Fibroblast of upper back skin (primary cell): ENCODE measurements at regions not wholly inside any gene's neighbourhood (a gene's known extent, or its start where the extent isn't known, plus 50 kb on each side); places are given as distances from the start of the nearest gene placed in this dataset.

Experiments used
- DNase-seq: peaks from one replicate; pipeline ENCODE4 v3.0.0-alpha.2; 2013

GRCh38 chr1:4298361-4299083 lies 355.9 kb upstream of the AJAP1 start:
- DNase-seq: no peak

GRCh38 chr1:4301007-4301406 lies 353.4 kb upstream of the AJAP1 start:
- no peak for DNase-seq

GRCh38 chr1:4303303-4303702 lies 351.1 kb upstream of the AJAP1 start:
- no peak for DNase-seq

- DNase-seq: no peak
Measured at GRCh38 chr1:4305526-4306301, 348.7 kb upstream of the AJAP1 start.

- DNase-seq: no peak
Measured at GRCh38 chr1:4306559-4307467, 347.6 kb upstream of the AJAP1 start.

- no peak for DNase-seq
Measured at GRCh38 chr1:4307468-4307845, 347.0 kb upstream of the AJAP1 start.

GRCh38 chr1:4307911-4308545 lies 346.4 kb upstream of the AJAP1 start:
- DNase-seq: no peak

GRCh38 chr1:4308806-4309205 lies 345.6 kb upstream of the AJAP1 start:
- no peak for DNase-seq

- DNase-seq: no peak
Measured at GRCh38 chr1:4309676-4310320, 344.6 kb upstream of the AJAP1 start.

GRCh38 chr1:4310396-4310923 lies 343.9 kb upstream of the AJAP1 start:
- no peak for DNase-seq

GRCh38 chr1:4312024-4312423 lies 342.4 kb upstream of the AJAP1 start:
- no peak for DNase-seq

GRCh38 chr1:4315202-4315601 lies 339.2 kb upstream of the AJAP1 start:
- DNase-seq: no peak

- DNase-seq: no peak
Measured at GRCh38 chr1:4317207-4317606, 337.2 kb upstream of the AJAP1 start.

GRCh38 chr1:4318720-4319119 lies 335.7 kb upstream of the AJAP1 start:
- DNase-seq: no peak

GRCh38 chr1:4319496-4319895 lies 334.9 kb upstream of the AJAP1 start:
- DNase-seq: no peak

GRCh38 chr1:4322881-4323280 lies 331.5 kb upstream of the AJAP1 start:
- no peak for DNase-seq

- no peak for DNase-seq
Measured at GRCh38 chr1:4323309-4323708, 331.1 kb upstream of the AJAP1 start.

GRCh38 chr1:4324525-4324924 lies 329.9 kb upstream of the AJAP1 start:
- DNase-seq: no peak

- DNase-seq: no peak
Measured at GRCh38 chr1:4327142-4327541, 327.3 kb upstream of the AJAP1 start.

- DNase-seq: no peak
Measured at GRCh38 chr1:4328402-4329071, 325.9 kb upstream of the AJAP1 start.
